SH-SY5Y (cell line): ENCODE measurements at regions not wholly inside any gene's neighbourhood (a gene's known extent, or its start where the extent isn't known, plus 50 kb on each side); places are given as distances from the start of the nearest gene placed in this dataset.

Source experiments
- GATA2 ChIP-seq: IDR thresholded peaks from 2 replicates; pipeline ENCODE4 v1.6.1; 2011; ENCODE audit warnings: mild to moderate bottlenecking, low read depth, low read length
- GATA3 ChIP-seq: IDR thresholded peaks from 2 replicates; pipeline ENCODE4 v1.6.1; 2011; ENCODE audit warnings: low read depth, mild to moderate bottlenecking, low read length, moderate library complexity

GRCh38 chr10:62693306-62693705, 111.2 kb upstream of the ADO start:
- no peak for TF ChIP-seq GATA2
- TF ChIP-seq GATA3, result no peak
